ENCODE measurements at regions not wholly inside any gene's neighbourhood (a gene's known extent, or its start where the extent isn't known, plus 50 kb on each side); places are given as distances from the start of the nearest gene placed in this dataset.

DNA sequence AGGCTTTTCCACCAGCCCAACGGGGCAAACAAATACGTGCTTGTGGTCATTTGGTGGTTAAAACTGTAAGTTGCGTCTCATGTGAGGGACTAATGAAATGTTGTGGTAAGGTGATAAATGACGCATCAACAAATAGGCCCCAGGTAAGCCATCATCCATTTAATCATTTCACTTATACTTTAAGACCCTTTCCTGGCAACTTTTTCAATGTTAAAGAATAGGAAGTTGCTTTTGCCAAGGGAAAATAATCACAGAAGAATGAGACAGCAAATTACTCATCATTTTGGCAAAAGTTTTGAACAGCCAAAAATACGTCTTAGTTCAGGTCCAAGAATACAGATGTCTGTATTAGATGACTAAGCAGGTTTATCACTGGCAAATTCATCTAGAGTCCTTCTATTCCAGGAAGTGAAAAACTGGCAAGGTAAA, 660.4 kb downstream of the SLITRK1 start:
- H2BK120ac ChIP-seq (ENCODE audit: low read depth, low read length) = peak overlapping the region; percentile 88
- no peaks in the 10 kb centered on the region for H3K79me1 ChIP-seq (ENCODE audit: low read depth in 1 of 2, low read length in 2 of 2)
- ATAC-seq (ENCODE audit: low read depth) (no peak), DNase-seq (peak; percentile 86)
- CTCF ChIA-PET = no interaction called here
- TF ChIP-seq MXI1 (IDR thresholded peaks at IDR 0.05; ENCODE audit: borderline replicate concordance, low read depth, low read length) (no peak), CHD1 (IDR thresholded peaks at IDR 0.05; ENCODE audit: low read depth, low read length) (no peak), MAFK (IDR thresholded peaks at IDR 0.05; ENCODE audit: low read depth, low read length) (peak; percentile 80), NFE2L2 (IDR thresholded peaks at IDR 0.05; ENCODE audit: low read depth, low read length) (peak; percentile 74)
- H3K4me2 ChIP-seq (ENCODE audit: low read depth, low read length) = no peak overlapping the region; the same call in 1 of the 2 replicates
- POLR2A ChIA-PET (ENCODE audit: unreplicated experiment) = no interaction called here
- H3K4me3 ChIP-seq (ENCODE audit: insufficient read depth, low read depth, low read length) = no peak overlapping the region
- H3K27me3 ChIP-seq (ENCODE audit: control insufficient read depth, insufficient read depth, low read length) = no peaks in the 10 kb centered on the region
- no TSS peak for BruUV-seq (replicated peaks)
- dilution Hi-C loops (cut with HindIII; ENCODE audit: low sequenced_read_pairs, unreplicated experiment) = no loop called here
- H3K4me1 ChIP-seq (ENCODE audit: control insufficient read depth, insufficient read depth, low read length) = peaks cover 8% of the 10 kb centered on the region; the same call in 1 of the 2 replicates
- in situ Hi-C loops (cut with MboI; ENCODE audit: low sequenced_read_pairs) = no loop called here
- H2BK5ac ChIP-seq (ENCODE audit: low read depth, low read length, poor library complexity, severe bottlenecking) = peak overlapping the region; percentile 91
- H2AK9ac ChIP-seq (replicated peaks; ENCODE audit: low read depth, low read length, poor library complexity) = no peak overlapping the region
- intact Hi-C loops (cut with micrococcal nuclease) = no loop called here
- H3K36me3 ChIP-seq (ENCODE audit: control insufficient read depth, insufficient read depth, low read length) = no peaks in the 10 kb centered on the region
- H2BK15ac ChIP-seq (ENCODE audit: low read depth, low read length) = peak overlapping the region; percentile 93; the same call in 2 of the 3 replicates
- no CpG with 5 or more reads among the region's 5 CpGs for WGBS, 2 experiments (ENCODE audit: extremely low coverage in 2 of 2, insufficient read length in 1 of 2)
- H3K9ac ChIP-seq (ENCODE audit: low read depth, low read length) = no peak overlapping the region
- peak overlapping the region; percentile 95; the same call in 1 of the 2 replicates for H2AK5ac ChIP-seq (ENCODE audit: low read depth, low read length)
- peak overlapping the region; percentile 96; the same call in 1 of the 2 replicates for H4K5ac ChIP-seq (ENCODE audit: low read depth, low read length)
- peak overlapping the region; percentile 49 to 85; a peak in 3 of 4 replicates for H4K8ac ChIP-seq (ENCODE audit: low read depth in 2 of 2, low read length in 2 of 2)
- peak overlapping the region; percentile 73 for H4K91ac ChIP-seq (ENCODE audit: insufficient read depth, low read depth, low read length)
- peak overlapping the region; percentile 83; the same call in 1 of the 2 replicates for H3K14ac ChIP-seq (replicated peaks; ENCODE audit: low read depth, low read length)
- H3K27ac ChIP-seq (ENCODE audit: insufficient read depth, low read length) = peak overlapping the region; percentile 67
- no peak overlapping the region for H3K23ac ChIP-seq (ENCODE audit: low read depth, low read length)
- no peak overlapping the region for H2AFZ ChIP-seq (replicated peaks; ENCODE audit: low read length, poor library complexity)
- H3K9me1 ChIP-seq (ENCODE audit: insufficient read depth, low read length) = peaks cover 2% of the 10 kb centered on the region; the same call in 1 of the 2 replicates
- H4K20me1 ChIP-seq (ENCODE audit: insufficient read depth, low read length) = no peaks in the 10 kb centered on the region
- H3K9me3 ChIP-seq (ENCODE audit: control insufficient read depth, insufficient read depth, low read length) = no peaks in the 10 kb centered on the region
- peak overlapping the region; percentile 94 for H3K4ac ChIP-seq (ENCODE audit: low read depth, low read length)
- no peak overlapping the region for H3K56ac ChIP-seq (ENCODE audit: extremely low read depth, insufficient read depth, low read length)
- H3K18ac ChIP-seq (ENCODE audit: low read depth, low read length) = peak overlapping the region; percentile 99
- peak overlapping the region; percentile 95 for H2BK20ac ChIP-seq (ENCODE audit: low read depth, low read length)

All from IMR-90 (cell line).